Smooth muscle cell (in vitro differentiated cells): ENCODE measurements at regions not wholly inside any gene's neighbourhood (a gene's known extent, or its start where the extent isn't known, plus 50 kb on each side); places are given as distances from the start of the nearest gene placed in this dataset.

Source experiments
- DNase-seq: peaks from one replicate; lab custom pipeline; 2025; ENCODE audit not compliant: unreplicated experiment; lab: John Stamatoyannopoulos, UW
- H2AFZ ChIP-seq: fragments of 200-600 bp; sonication (generic); 2 replicates; pipeline ENCODE4 v1.6.0; 2016; ENCODE audit warnings: antibody characterized with exemption, low read depth, mild to moderate bottlenecking
- H3F3A ChIP-seq: fragments of 200-600 bp; sonication (generic); 2 replicates; pipeline ENCODE4 v1.6.0; 2017; ENCODE audit warnings: antibody characterized with exemption, low read depth
- H3K27ac ChIP-seq: fragments of 200-600 bp; sonication (generic); 2 replicates; pipeline ENCODE4 v1.5.1; 2016; ENCODE audit warnings: low read depth, mild to moderate bottlenecking
- H3K27me3 ChIP-seq: fragments of 200-600 bp; sonication (generic); 2 replicates; pipeline ENCODE4 v1.6.1; 2016; ENCODE audit warnings: low read depth, mild to moderate bottlenecking
- H3K36me3 ChIP-seq: fragments of 200-600 bp; sonication (generic); 2 replicates; pipeline ENCODE4 v1.5.1; 2016; ENCODE audit warnings: low read depth
- H3K4me1 ChIP-seq: fragments of 200-600 bp; sonication (generic); 2 replicates; pipeline ENCODE4 v1.5.1; 2016; ENCODE audit warnings: low read depth
- H3K4me2 ChIP-seq: fragments of 200-600 bp; sonication (generic); 2 replicates; pipeline ENCODE4 v1.6.0; 2016; ENCODE audit warnings: mild to moderate bottlenecking
- H3K4me3 ChIP-seq: fragments of 200-600 bp; sonication (generic); 2 replicates; pipeline ENCODE4 v1.5.1; 2016; ENCODE audit warnings: mild to moderate bottlenecking
- H3K79me2 ChIP-seq: fragments of 200-600 bp; sonication (generic); 2 replicates; pipeline ENCODE4 v1.6.0; 2016; ENCODE audit warnings: low read depth, mild to moderate bottlenecking
- H3K9ac ChIP-seq: fragments of 200-600 bp; sonication (generic); 2 replicates; pipeline ENCODE4 v1.6.0; 2016; ENCODE audit warnings: low read depth
- H3K9me3 ChIP-seq: fragments of 200-600 bp; sonication (generic); replicated peaks from 2 replicates; pipeline ENCODE4 v1.5.1; 2016; ENCODE audit warnings: low read depth
- H4K20me1 ChIP-seq: fragments of 200-600 bp; sonication (generic); 2 replicates; pipeline ENCODE4 v1.6.0; 2016; ENCODE audit warnings: low read depth
- CTCF ChIP-seq: fragments of 200-600 bp; sonication (generic); IDR thresholded peaks from 2 replicates; pipeline ENCODE4 v1.5.1; 2017; ENCODE audit warnings: borderline replicate concordance, mild to moderate bottlenecking, antibody characterized with exemption; ENCODE audit not compliant: insufficient read depth, poor library complexity, severe bottlenecking
- WGBS: methylation state at CpG from one replicate; pipeline ENCODE4 v1.1.7; 2016; ENCODE audit warnings: low lambda C conversion rate; 5-methylcytosine and 5-hydroxymethylcytosine counted together

DNA sequence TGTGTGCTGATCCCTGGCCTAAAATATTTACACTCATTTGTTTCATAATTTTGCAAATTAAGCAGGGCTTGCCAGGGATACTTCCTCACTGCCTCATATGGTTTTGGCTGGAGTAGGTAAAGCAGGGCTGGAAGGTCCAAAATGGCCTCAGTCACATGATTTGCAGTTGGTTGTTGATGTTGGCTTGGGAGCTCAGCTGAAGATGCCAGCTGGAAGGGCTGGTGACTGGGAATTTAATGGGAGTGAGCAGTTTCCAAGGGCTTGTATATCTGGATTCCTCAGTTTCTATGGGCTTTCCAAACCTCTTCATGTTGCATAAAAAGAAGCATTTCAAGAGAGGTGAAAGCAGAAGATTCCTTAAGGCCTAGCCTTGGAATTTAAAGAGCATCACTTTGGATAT, 729.3 kb downstream of the CDH18 start:
- Histone ChIP-seq H3K9me3 (no peaks in the 10 kb centered on the region), H3F3A (no peaks in the 10 kb centered on the region), H4K20me1 (no peaks in the 10 kb centered on the region), H3K4me2 (no peak overlapping the region), H2AFZ (no peak overlapping the region), H3K9ac (no peak overlapping the region), H3K79me2 (no peaks in the 10 kb centered on the region), H3K36me3 (no peaks in the 10 kb centered on the region), H3K4me3 (no peak overlapping the region), H3K4me1 (no peaks in the 10 kb centered on the region), H3K27me3 (no peaks in the 10 kb centered on the region), H3K27ac (no peak overlapping the region)
- no peak for TF ChIP-seq CTCF
- DNase-seq, result no peak

- 93% methylated on average over 4 of the region's 4 CpGs for WGBS
- H3K9ac ChIP-seq, result no peak overlapping the region
Measured at GRCh38 chr5:19261879-19262278, 726.1 kb downstream of the CDH18 start.

DNA sequence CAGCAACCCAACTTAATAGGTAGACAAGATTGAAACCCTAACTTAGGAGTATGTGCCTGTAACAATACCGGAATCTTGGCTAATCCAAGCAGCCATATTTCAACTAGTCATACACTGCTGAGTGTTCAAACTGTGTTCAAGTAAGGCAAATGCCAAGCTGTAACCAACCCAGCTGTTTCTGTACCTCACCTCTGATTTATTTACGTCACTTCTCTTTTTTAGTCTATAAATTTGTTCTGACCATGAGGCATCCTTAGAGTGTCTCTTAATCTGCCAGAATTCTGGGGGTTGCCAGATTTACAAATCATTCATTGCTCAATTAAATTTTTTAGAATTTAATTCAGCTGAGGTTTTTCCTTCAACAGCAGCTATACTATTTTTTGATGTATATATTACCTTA, 723.2 kb downstream of the CDH18 start:
- WGBS, result 98% methylated on average over 2 of the region's 2 CpGs
- no peaks in the 10 kb centered on the region for H3F3A ChIP-seq
- H3K4me3 ChIP-seq, result no peak overlapping the region
- no peak for DNase-seq
- H3K4me2 ChIP-seq, result no peak overlapping the region
- H3K36me3 ChIP-seq, result no peaks in the 10 kb centered on the region
- no peak for TF ChIP-seq CTCF
- H3K9me3 ChIP-seq, result no peaks in the 10 kb centered on the region
- no peaks in the 10 kb centered on the region for H3K4me1 ChIP-seq
- H3K27me3 ChIP-seq, result no peaks in the 10 kb centered on the region
- H3K27ac ChIP-seq, result no peak overlapping the region
- no peaks in the 10 kb centered on the region for H4K20me1 ChIP-seq
- no peak overlapping the region for H3K9ac ChIP-seq
- H2AFZ ChIP-seq, result no peak overlapping the region
- H3K79me2 ChIP-seq, result no peaks in the 10 kb centered on the region

More at GRCh38 chr5:19261879-19262278, 726.1 kb downstream of the CDH18 start:
- Histone ChIP-seq H3K27ac (no peak overlapping the region), H3K4me2 (no peak overlapping the region), H3K27me3 (no peaks in the 10 kb centered on the region), H3K79me2 (no peaks in the 10 kb centered on the region), H2AFZ (no peak overlapping the region), H3K36me3 (no peaks in the 10 kb centered on the region), H3K4me1 (no peaks in the 10 kb centered on the region), H3F3A (no peaks in the 10 kb centered on the region), H3K9me3 (no peaks in the 10 kb centered on the region), H3K4me3 (no peak overlapping the region), H4K20me1 (no peaks in the 10 kb centered on the region)
- TF ChIP-seq CTCF, result no peak
- no peak for DNase-seq

DNA sequence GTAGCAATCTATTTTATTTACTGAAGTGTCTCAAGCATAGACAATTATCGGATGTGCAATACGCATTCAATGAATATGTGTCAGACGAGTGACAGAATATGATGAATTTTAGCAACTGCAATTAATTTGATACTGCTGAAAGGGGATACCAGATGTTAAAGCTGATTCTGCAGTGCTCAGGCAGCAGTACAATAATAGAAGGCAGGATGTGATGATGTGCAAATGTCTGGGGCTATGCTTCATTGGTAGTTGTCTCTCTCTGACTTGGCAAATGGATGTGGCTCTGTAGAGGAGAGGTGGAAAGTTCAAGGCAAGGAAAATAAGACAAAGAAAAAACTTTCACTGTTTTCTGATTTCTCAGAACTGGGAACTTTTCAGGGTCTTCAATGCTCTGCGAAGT, 721.2 kb downstream of the CDH18 start:
- Histone ChIP-seq H3K27me3 (no peaks in the 10 kb centered on the region), H3K9me3 (no peaks in the 10 kb centered on the region), H3K4me2 (no peak overlapping the region), H4K20me1 (no peaks in the 10 kb centered on the region), H3K79me2 (no peaks in the 10 kb centered on the region), H3K27ac (no peak overlapping the region), H2AFZ (no peak overlapping the region), H3K4me3 (no peak overlapping the region), H3K36me3 (no peaks in the 10 kb centered on the region), H3F3A (no peaks in the 10 kb centered on the region), H3K9ac (no peak overlapping the region), H3K4me1 (no peaks in the 10 kb centered on the region)
- no peak for TF ChIP-seq CTCF
- WGBS, result 95% methylated on average over 4 of the region's 4 CpGs
- no peak for DNase-seq
